Panc1 (cell line): ENCODE measurements at regions not wholly inside any gene's neighbourhood (a gene's known extent, or its start where the extent isn't known, plus 50 kb on each side); places are given as distances from the start of the nearest gene placed in this dataset.

Source experiments
- ATAC-seq: fragments of 200-7000 bp; cut with Tn5 transposase; 2 replicates; pipeline ENCODE4 v1.9.1; 2020; ENCODE audit warnings: mild to moderate bottlenecking, moderate library complexity
- BruUV-seq: library from RNA; stranded (reverse); fragments of 400-500 nt; replicated peaks from 2 replicates; lab custom pipeline; 2021; lab: Mats Ljungman, UMichigan
- CTCF ChIA-PET: fragments of 300-600 bp; sonication (Branson Sonifier 250); formaldehyde crosslinking; loops from one replicate; lab custom pipeline; 2022; ENCODE audit warnings: antibody characterized with exemption; lab: Charles Lee
- POLR2A ChIA-PET: fragments of 300-600 bp; sonication (Branson Sonifier 250); formaldehyde crosslinking; loops from one replicate; lab custom pipeline; 2022; ENCODE audit warnings: antibody characterized with exemption; lab: Charles Lee
- DNase-seq: peaks from one replicate; pipeline ENCODE4 v3.0.0-alpha.2; 2010; ENCODE audit warnings: low read depth, low spot score
- H3K27ac ChIP-seq: 2 replicates; pipeline ENCODE4 v1.5.1; 2011; ENCODE audit warnings: mild to moderate bottlenecking, low read length, inconsistent platforms
- H3K27me3 ChIP-seq: fragments of 200-500 bp; sonication (Bioruptor generic); 2 replicates; pipeline ENCODE4 v1.6.0; 2014; ENCODE audit warnings: low read length, inconsistent platforms; ENCODE audit not compliant: control insufficient read depth, insufficient read depth
- H3K36me3 ChIP-seq: fragments of 200-500 bp; sonication (Bioruptor generic); 2 replicates; pipeline ENCODE4 v1.5.1; 2014; ENCODE audit warnings: inconsistent platforms, mild to moderate bottlenecking, low read length, moderate library complexity; ENCODE audit not compliant: control insufficient read depth, insufficient read depth
- H3K4me1 ChIP-seq: 2 replicates; pipeline ENCODE4 v1.5.1; 2011; ENCODE audit warnings: inconsistent platforms, mild to moderate bottlenecking, low read length, moderate library complexity; ENCODE audit not compliant: control insufficient read depth, insufficient read depth
- H3K4me3 ChIP-seq, 2 experiments: 2 replicates each; pipeline ENCODE4 v1.5.1; 2011 to 2012; ENCODE audit warnings: low read depth in 2 of 2, low read length in 2 of 2, mild to moderate bottlenecking in 2 of 2, inconsistent platforms in 1 of 2, moderate library complexity in 1 of 2
- H3K9me3 ChIP-seq: fragments of 200-500 bp; sonication (Bioruptor generic); 2 replicates; pipeline ENCODE4 v1.5.1; 2014; ENCODE audit warnings: low read depth, mild to moderate bottlenecking, inconsistent platforms, low read length, moderate library complexity; ENCODE audit not compliant: control insufficient read depth, insufficient read depth
- POLR2AphosphoS5 ChIP-seq: IDR thresholded peaks from 2 replicates; pipeline ENCODE4 v1.6.1; 2012; ENCODE audit warnings: mild to moderate bottlenecking, low read depth, low read length, moderate library complexity
- SIN3A ChIP-seq: IDR thresholded peaks from 2 replicates; pipeline ENCODE4 v1.6.1; 2012; ENCODE audit warnings: low read depth, mild to moderate bottlenecking, low read length, moderate library complexity, borderline replicate concordance; ENCODE audit not compliant: insufficient read depth
- TCF7L2 ChIP-seq: IDR thresholded peaks from 2 replicates; pipeline ENCODE4 v1.6.1; 2011; ENCODE audit warnings: mild to moderate bottlenecking, low read depth, low read length, inconsistent platforms
- in situ Hi-C: cut with HindIII; loops from 2 replicates; pipeline ENCODE4 v1.10.0; 2016; ENCODE audit warnings: low sequenced_read_pairs, low pct_unique_long_range_greater_than_20kb
- intact Hi-C: fragments of 100-400 bp; cut with micrococcal nuclease; formaldehyde crosslinking; loops from one replicate; pipeline ENCODE4 v1.10.0; 2022; ENCODE audit not compliant: unreplicated experiment
- TF ChIP-seq, protein P1 (sequence below), 2 experiments: IDR thresholded peaks; 2 replicates each; pipeline ENCODE4 v1.6.1; 2011 to 2012; ENCODE audit warnings: low read depth in 2 of 2, control low read depth in 1 of 2, low read length in 1 of 2, mild to moderate bottlenecking in 1 of 2, moderate library complexity in 1 of 2; ENCODE audit not compliant: insufficient read depth in 1 of 2
- TF ChIP-seq, protein P2 (sequence below): fragments of 450-650 bp; IDR thresholded peaks from 2 replicates; pipeline ENCODE4 v1.5.1; 2017; ENCODE audit warnings: mild to moderate bottlenecking

DNA sequence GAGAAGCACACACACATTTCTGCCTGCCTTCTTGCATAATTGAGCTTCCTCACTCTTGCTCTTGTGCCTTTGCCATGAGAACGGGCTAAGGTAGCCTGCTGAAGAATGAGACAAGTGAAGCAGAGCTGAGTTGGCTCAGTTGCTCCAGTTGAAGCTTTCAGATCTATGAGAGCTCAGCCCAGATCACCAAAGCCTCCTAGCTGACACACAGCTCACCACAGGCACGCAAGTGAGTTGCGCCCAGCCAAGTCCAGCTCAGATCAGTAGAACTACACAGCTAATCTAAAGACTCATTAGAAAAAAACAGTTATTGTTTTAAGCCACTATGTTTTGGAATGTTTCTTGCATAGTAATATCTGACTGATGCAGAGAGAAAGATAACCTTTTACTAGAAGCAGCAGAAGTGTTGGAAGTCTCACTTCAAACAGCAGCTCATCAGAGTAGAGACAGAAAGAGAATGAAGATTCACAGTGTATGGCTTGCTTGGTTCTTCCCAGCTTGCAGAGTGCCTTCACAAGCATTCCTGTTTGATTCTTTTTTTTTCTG is 362.4 kb downstream of the MID1IP1 start:
- ATAC-seq (no peak), DNase-seq (no peak)
- no peaks in the 10 kb centered on the region for H3K36me3 ChIP-seq
- no peaks in the 10 kb centered on the region for H3K9me3 ChIP-seq
- H3K4me1 ChIP-seq = no peaks in the 10 kb centered on the region
- no peak overlapping the region for H3K27ac ChIP-seq
- H3K4me3 ChIP-seq = no peak overlapping the region
- no TSS peak for BruUV-seq
- intact Hi-C loops = no loop called here
- ChIA-PET POLR2A (no interaction called here), CTCF (no interaction called here)
- in situ Hi-C loops = no loop called here
- TF ChIP-seq, protein P1, sequence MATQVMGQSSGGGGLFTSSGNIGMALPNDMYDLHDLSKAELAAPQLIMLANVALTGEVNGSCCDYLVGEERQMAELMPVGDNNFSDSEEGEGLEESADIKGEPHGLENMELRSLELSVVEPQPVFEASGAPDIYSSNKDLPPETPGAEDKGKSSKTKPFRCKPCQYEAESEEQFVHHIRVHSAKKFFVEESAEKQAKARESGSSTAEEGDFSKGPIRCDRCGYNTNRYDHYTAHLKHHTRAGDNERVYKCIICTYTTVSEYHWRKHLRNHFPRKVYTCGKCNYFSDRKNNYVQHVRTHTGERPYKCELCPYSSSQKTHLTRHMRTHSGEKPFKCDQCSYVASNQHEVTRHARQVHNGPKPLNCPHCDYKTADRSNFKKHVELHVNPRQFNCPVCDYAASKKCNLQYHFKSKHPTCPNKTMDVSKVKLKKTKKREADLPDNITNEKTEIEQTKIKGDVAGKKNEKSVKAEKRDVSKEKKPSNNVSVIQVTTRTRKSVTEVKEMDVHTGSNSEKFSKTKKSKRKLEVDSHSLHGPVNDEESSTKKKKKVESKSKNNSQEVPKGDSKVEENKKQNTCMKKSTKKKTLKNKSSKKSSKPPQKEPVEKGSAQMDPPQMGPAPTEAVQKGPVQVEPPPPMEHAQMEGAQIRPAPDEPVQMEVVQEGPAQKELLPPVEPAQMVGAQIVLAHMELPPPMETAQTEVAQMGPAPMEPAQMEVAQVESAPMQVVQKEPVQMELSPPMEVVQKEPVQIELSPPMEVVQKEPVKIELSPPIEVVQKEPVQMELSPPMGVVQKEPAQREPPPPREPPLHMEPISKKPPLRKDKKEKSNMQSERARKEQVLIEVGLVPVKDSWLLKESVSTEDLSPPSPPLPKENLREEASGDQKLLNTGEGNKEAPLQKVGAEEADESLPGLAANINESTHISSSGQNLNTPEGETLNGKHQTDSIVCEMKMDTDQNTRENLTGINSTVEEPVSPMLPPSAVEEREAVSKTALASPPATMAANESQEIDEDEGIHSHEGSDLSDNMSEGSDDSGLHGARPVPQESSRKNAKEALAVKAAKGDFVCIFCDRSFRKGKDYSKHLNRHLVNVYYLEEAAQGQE (IDR thresholded peaks at IDR 0.05; ENCODE audit: insufficient read depth in 1 of 2, low read depth in 2 of 2, low read length in 1 of 2) = no peak
- TF ChIP-seq, protein P2, sequence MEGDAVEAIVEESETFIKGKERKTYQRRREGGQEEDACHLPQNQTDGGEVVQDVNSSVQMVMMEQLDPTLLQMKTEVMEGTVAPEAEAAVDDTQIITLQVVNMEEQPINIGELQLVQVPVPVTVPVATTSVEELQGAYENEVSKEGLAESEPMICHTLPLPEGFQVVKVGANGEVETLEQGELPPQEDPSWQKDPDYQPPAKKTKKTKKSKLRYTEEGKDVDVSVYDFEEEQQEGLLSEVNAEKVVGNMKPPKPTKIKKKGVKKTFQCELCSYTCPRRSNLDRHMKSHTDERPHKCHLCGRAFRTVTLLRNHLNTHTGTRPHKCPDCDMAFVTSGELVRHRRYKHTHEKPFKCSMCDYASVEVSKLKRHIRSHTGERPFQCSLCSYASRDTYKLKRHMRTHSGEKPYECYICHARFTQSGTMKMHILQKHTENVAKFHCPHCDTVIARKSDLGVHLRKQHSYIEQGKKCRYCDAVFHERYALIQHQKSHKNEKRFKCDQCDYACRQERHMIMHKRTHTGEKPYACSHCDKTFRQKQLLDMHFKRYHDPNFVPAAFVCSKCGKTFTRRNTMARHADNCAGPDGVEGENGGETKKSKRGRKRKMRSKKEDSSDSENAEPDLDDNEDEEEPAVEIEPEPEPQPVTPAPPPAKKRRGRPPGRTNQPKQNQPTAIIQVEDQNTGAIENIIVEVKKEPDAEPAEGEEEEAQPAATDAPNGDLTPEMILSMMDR = no peak
- TF ChIP-seq SIN3A (no peak), TCF7L2 (no peak), POLR2AphosphoS5 (no peak)
- no peaks in the 10 kb centered on the region for H3K27me3 ChIP-seq

DNA sequence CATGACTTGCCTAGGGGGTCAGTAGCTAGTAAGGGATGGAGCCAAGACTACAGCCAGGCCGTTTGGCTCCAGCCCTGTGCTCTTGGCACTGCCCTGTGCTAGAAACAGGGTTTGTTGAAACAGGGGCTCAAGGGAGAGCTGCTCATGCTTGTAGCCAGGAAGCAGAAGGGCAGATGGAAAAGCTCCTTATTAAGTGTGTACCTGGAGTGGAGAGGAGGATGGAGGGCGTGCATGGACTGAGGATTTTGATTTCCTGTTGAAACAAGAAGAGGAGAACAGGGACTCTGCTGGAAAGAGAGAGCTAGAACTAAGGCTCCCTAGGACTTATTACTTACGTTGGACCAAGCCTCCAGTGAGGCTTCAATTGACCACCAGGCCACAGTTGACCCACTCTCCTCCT is 363.0 kb downstream of the MID1IP1 start:
- ChIA-PET CTCF (no interaction called here), POLR2A (no interaction called here)
- intact Hi-C loops = no loop called here

More for the DNA sequence above, 363.0 kb downstream of the MID1IP1 start:
- H3K27ac ChIP-seq = no peak overlapping the region
- no peak for DNase-seq
- ATAC-seq = no peak
- BruUV-seq = no TSS peak
- H3K4me1 ChIP-seq = no peaks in the 10 kb centered on the region
- no peak for TF ChIP-seq POLR2AphosphoS5
- TF ChIP-seq, protein P2 = no peak
- no peak for TF ChIP-seq TCF7L2
- TF ChIP-seq SIN3A = no peak
- TF ChIP-seq, protein P1 (IDR thresholded peaks at IDR 0.05; ENCODE audit: insufficient read depth in 1 of 2, low read depth in 2 of 2, low read length in 1 of 2) = no peak
- H3K27me3 ChIP-seq = no peaks in the 10 kb centered on the region
- H3K4me3 ChIP-seq = no peak overlapping the region
- H3K9me3 ChIP-seq = no peaks in the 10 kb centered on the region
- no peaks in the 10 kb centered on the region for H3K36me3 ChIP-seq
- in situ Hi-C loops = no loop called here
